ENCODE measurements at regions not wholly inside any gene's neighbourhood (a gene's known extent, or its start where the extent isn't known, plus 50 kb on each side); places are given as distances from the start of the nearest gene placed in this dataset.

GRCh38 chr4:123785538-123785937 lies 388.9 kb downstream of the SPRY1 start:
- DNase-seq (ENCODE audit: insufficient read length) (no peak), FAIRE-seq (no peak)
- no peak for TF ChIP-seq TAF1 (IDR thresholded peaks at IDR 0.05; ENCODE audit: borderline replicate concordance, low read depth, low read length)

DNA sequence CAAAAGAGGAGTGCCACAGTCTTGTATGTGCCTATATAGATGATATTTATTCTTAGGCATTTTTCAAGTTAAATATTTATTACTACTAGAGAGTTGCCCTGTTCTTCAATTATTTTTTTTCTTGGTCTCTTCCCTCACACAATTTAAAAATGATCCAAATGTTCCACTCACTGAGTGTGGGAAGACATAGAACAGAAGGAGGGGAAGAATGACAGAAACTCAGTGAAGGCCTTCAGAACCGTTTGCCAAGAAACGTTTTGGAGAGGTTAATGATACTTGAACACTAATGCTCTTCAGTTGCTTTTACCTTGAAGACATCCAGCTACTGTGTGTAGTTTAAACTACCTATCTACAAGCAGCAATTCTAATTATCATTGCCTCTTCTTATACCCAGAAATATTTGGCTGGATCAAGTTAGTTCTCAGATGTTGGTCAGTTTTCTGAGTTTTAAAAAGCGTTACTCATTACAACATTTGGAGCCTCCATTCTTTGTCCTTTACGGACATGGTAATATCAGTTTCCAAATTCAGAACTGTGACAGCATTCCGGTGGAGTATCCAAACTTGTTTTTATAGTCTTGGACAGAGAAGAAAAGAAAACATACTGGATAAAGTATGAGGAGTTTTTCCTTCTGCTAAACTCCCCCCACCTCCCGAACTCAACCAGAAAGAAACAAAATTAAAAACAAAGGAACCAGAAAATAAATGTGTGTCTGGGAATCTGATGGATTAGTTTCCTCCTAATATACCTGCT lies 389.7 kb downstream of the SPRY1 start:
- DNase-seq (ENCODE audit: insufficient read length): no peak
- no peak for FAIRE-seq
- TF ChIP-seq TAF1 (IDR thresholded peaks at IDR 0.05; ENCODE audit: borderline replicate concordance, low read depth, low read length) (no peak), POLR2A (IDR thresholded peaks at IDR 0.05; ENCODE audit: low read depth, low read length) (no peak), POLR2AphosphoS5 (IDR thresholded peaks at IDR 0.05; ENCODE audit: low read depth, low read length) (no peak)

- no peak for DNase-seq (ENCODE audit: insufficient read length)
- TF ChIP-seq TAF1 (IDR thresholded peaks at IDR 0.05; ENCODE audit: borderline replicate concordance, low read depth, low read length): no peak
- TF ChIP-seq POLR2AphosphoS5 (IDR thresholded peaks at IDR 0.05; ENCODE audit: low read depth, low read length): no peak
- no peak for TF ChIP-seq POLR2A (IDR thresholded peaks at IDR 0.05; ENCODE audit: low read depth, low read length)
- FAIRE-seq: no peak
Observed at GRCh38 chr4:123786920-123787319, 390.3 kb downstream of the SPRY1 start.

- no peak for TF ChIP-seq POLR2AphosphoS5 (IDR thresholded peaks at IDR 0.05; ENCODE audit: low read depth, low read length)
- no peak for TF ChIP-seq TAF1 (IDR thresholded peaks at IDR 0.05; ENCODE audit: borderline replicate concordance, low read depth, low read length)
- TF ChIP-seq POLR2A (IDR thresholded peaks at IDR 0.05; ENCODE audit: low read depth, low read length): no peak
- DNase-seq (ENCODE audit: insufficient read length): no peak
- FAIRE-seq: no peak
Observed at GRCh38 chr4:123787512-123788080, 391.0 kb downstream of the SPRY1 start.

DNA sequence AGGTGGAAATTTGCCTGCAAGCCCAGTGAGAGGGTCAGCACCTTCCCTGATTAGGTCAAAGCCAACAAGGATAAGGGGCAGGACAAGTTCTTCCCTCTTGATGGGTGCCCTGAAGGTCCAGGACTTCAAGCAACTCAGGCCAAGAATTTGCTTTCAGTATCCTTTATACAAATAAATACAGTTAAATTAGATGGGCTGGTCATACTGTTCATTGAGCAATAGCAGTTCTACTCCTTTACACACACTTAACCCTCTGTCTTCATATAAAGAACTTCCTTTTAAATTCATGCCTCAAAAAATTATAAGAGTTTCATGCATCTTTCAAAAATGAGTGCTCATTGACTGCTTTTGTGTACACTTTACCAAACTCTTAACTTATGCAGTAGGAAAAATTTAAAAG lies 392.0 kb downstream of the SPRY1 start:
- TF ChIP-seq POLR2A (IDR thresholded peaks at IDR 0.05; ENCODE audit: low read depth, low read length) (no peak), TAF1 (IDR thresholded peaks at IDR 0.05; ENCODE audit: borderline replicate concordance, low read depth, low read length) (no peak), POLR2AphosphoS5 (IDR thresholded peaks at IDR 0.05; ENCODE audit: low read depth, low read length) (no peak)
- no peak for FAIRE-seq
- no peak for DNase-seq (ENCODE audit: insufficient read length)

DNA sequence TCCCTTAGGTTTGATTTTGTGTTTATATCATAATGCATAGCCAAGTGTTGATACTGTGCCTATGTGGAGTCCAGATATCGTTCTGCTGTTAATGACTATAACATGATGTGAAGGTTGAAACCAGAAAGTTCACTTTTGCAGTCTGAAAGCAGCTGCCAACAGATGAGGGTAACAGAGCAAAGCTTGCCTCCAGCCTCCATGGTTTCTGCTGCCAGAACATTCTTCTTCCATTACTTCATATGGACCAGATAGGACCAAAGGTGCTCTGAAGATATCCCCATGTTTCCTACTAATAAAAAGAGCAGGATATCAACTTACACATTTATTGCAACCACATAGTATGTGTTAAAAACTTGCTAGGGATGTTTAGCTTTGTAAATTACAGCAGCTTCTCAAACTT lies 394.1 kb downstream of the SPRY1 start:
- TF ChIP-seq TAF1 (IDR thresholded peaks at IDR 0.05; ENCODE audit: borderline replicate concordance, low read depth, low read length) (no peak), POLR2A (IDR thresholded peaks at IDR 0.05; ENCODE audit: low read depth, low read length) (no peak), POLR2AphosphoS5 (IDR thresholded peaks at IDR 0.05; ENCODE audit: low read depth, low read length) (no peak)
- no peak for FAIRE-seq
- DNase-seq (ENCODE audit: insufficient read length): no peak

DNA sequence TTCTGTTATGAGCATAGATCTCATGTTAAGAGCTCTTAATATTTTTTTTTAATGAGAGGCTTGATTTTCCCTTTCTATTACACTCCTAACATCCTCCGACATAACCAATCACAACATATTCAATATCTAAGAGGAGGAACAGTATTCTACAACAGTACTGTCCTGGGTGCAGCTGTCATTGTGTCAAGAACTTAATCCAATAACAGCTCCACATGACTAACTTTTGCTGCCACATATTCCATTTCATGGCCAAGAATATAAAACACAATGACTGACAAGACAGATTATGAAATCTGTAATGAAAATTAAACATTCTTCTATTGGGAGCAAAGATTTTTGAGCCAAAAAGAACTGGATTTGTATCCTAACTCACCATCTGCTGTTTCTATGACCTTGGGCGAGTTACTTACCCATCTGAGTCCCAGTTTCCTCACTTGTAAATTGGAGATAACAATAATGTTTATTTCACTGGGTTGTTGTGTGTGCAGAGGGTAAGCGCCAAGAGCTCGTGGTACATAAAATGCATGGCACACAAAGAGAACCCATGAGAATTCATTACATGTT lies 405.6 kb downstream of the SPRY1 start:
- DNase-seq (ENCODE audit: insufficient read length): no peak
- no peak for FAIRE-seq
- TF ChIP-seq TAF1 (IDR thresholded peaks at IDR 0.05; ENCODE audit: borderline replicate concordance, low read depth, low read length) (no peak), POLR2AphosphoS5 (IDR thresholded peaks at IDR 0.05; ENCODE audit: low read depth, low read length) (no peak), POLR2A (IDR thresholded peaks at IDR 0.05; ENCODE audit: low read depth, low read length) (no peak)

DNA sequence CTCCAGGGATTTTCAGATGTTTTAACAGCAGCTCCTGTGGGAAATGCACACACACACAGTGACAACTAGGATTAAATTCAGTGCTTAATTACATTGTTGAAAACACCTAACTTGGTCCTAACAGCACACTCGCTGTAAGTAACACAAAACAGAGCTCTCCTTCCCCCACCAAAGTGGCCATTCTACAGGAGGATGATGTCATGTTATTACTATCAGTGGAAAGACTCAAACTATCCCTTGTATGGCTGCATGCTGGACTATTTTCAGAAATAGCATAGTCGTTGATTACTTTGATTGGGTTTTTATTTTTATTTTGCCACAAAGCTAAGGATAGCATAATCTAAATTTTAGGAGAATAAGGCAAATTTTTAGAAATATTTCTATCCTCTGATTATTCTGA lies 406.3 kb downstream of the SPRY1 start:
- TF ChIP-seq POLR2A (IDR thresholded peaks at IDR 0.05; ENCODE audit: low read depth, low read length) (no peak), POLR2AphosphoS5 (IDR thresholded peaks at IDR 0.05; ENCODE audit: low read depth, low read length) (no peak), TAF1 (IDR thresholded peaks at IDR 0.05; ENCODE audit: borderline replicate concordance, low read depth, low read length) (no peak)
- DNase-seq (ENCODE audit: insufficient read length): no peak
- FAIRE-seq: no peak

GRCh38 chr4:123804196-123804721 lies 407.7 kb downstream of the SPRY1 start:
- no peak for TF ChIP-seq TAF1 (IDR thresholded peaks at IDR 0.05; ENCODE audit: borderline replicate concordance, low read depth, low read length)
- TF ChIP-seq POLR2A (IDR thresholded peaks at IDR 0.05; ENCODE audit: low read depth, low read length): no peak
- TF ChIP-seq POLR2AphosphoS5 (IDR thresholded peaks at IDR 0.05; ENCODE audit: low read depth, low read length): no peak
- no peak for DNase-seq (ENCODE audit: insufficient read length)
- no peak for FAIRE-seq

GRCh38 chr4:123806056-123806455 lies 409.5 kb downstream of the SPRY1 start:
- DNase-seq (ENCODE audit: insufficient read length) (no peak), FAIRE-seq (no peak)
- TF ChIP-seq POLR2A (IDR thresholded peaks at IDR 0.05; ENCODE audit: low read depth, low read length): no peak

DNA sequence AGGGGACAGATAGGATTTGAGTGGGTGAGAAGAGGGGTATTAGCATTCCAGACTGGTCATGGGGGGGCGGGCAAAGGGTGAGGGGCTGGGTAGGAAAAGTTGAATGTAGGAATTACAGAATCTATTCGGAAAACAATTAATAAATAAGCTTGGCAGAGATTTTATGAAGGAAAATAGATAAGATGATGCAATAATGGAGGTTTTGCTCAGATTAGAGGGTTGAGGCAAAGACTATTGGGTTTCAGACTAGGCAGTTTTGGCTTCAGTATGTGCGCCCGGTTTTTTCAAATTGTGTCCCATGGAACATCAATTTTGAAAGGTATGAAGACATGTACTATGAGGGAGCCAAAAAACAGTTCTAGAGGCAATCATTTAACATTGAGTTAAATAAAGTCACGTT lies 410.6 kb downstream of the SPRY1 start:
- DNase-seq (ENCODE audit: insufficient read length) (no peak), FAIRE-seq (no peak)
- no peak for TF ChIP-seq POLR2A (IDR thresholded peaks at IDR 0.05; ENCODE audit: low read depth, low read length)
- TF ChIP-seq TAF1 (IDR thresholded peaks at IDR 0.05; ENCODE audit: borderline replicate concordance, low read depth, low read length): no peak
- no peak for TF ChIP-seq POLR2AphosphoS5 (IDR thresholded peaks at IDR 0.05; ENCODE audit: low read depth, low read length)

DNA sequence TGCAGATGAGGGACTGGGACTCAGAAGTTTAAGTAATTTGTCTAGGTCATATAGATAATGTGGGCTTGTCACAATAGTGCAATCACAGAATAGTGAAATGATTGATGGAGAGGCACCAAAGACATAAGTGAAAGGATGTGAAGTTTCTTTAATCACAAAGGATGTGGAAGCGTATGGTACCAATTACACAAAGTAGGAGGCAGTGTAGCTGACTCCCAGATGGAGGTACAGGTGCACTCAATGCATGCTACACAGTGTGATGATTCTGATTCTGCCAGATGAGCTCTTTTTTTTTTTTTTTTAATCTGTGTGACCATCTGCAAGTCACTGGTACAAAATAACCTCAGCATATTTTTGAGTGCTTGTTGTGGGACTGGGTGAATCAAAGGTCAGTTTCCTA lies 411.3 kb downstream of the SPRY1 start:
- DNase-seq (ENCODE audit: insufficient read length): no peak
- no peak for FAIRE-seq
- TF ChIP-seq POLR2AphosphoS5 (IDR thresholded peaks at IDR 0.05; ENCODE audit: low read depth, low read length): no peak
- TF ChIP-seq TAF1 (IDR thresholded peaks at IDR 0.05; ENCODE audit: borderline replicate concordance, low read depth, low read length): no peak
- no peak for TF ChIP-seq POLR2A (IDR thresholded peaks at IDR 0.05; ENCODE audit: low read depth, low read length)

All from GM12892 (cell line).